CD14-positive monocyte (primary cell): ENCODE measurements at regions not wholly inside any gene's neighbourhood (a gene's known extent, or its start where the extent isn't known, plus 50 kb on each side); places are given as distances from the start of the nearest gene placed in this dataset.

Experiments used
- DNase-seq, 3 donors: peaks; one replicate each; pipeline ENCODE4 v3.0.0-alpha.2; 2011 to 2022
- H2AFZ ChIP-seq: 2 replicates; pipeline ENCODE4 v1.6.0; 2012; ENCODE audit warnings: mild to moderate bottlenecking, low read depth, low read length, inconsistent platforms; ENCODE audit not compliant: insufficient read depth, poor library complexity, severe bottlenecking
- H3K27ac ChIP-seq, 2 donors: 1 replicate in 1 of 2; 2 replicates in 1 of 2; pipeline ENCODE4 v1.5.1; 2012 to 2013; ENCODE audit warnings: low read length in 2 of 2, control low read depth in 1 of 2, inconsistent platforms in 1 of 2, low read depth in 1 of 2, mild to moderate bottlenecking in 1 of 2
- H3K27me3 ChIP-seq, 2 donors: one replicate each; pipeline versions ENCODE4 v1.6.0 to v1.6.1; 2011 to 2013; ENCODE audit warnings: low read length in 2 of 2; ENCODE audit not compliant: control insufficient read depth in 2 of 2, insufficient read depth in 2 of 2
- H3K36me3 ChIP-seq, 2 donors: replicated peaks in 1 of 2; 1 replicate in 1 of 2; 2 replicates in 1 of 2; pipeline versions ENCODE4 v1.5.1 to v1.6.1; 2012 to 2013; ENCODE audit warnings: low read length in 2 of 2, control low read depth in 1 of 2, inconsistent platforms in 1 of 2, mild to moderate bottlenecking in 1 of 2; ENCODE audit not compliant: insufficient read depth in 2 of 2, control insufficient read depth in 1 of 2
- H3K4me1 ChIP-seq, 2 donors: 1 replicate in 1 of 2; 2 replicates in 1 of 2; pipeline versions ENCODE4 v1.5.1 to v1.6.1; 2012 to 2013; ENCODE audit warnings: low read length in 2 of 2, control low read depth in 1 of 2, inconsistent platforms in 1 of 2, mild to moderate bottlenecking in 1 of 2, moderate library complexity in 1 of 2; ENCODE audit not compliant: insufficient read depth in 2 of 2, control insufficient read depth in 1 of 2
- H3K4me2 ChIP-seq: replicated peaks from 2 replicates; pipeline ENCODE3; 2012; ENCODE audit warnings: low read length, moderate library complexity, mild to moderate bottlenecking; ENCODE audit not compliant: poor library complexity, severe bottlenecking; ENCODE audit errors: extremely low read depth
- H3K4me3 ChIP-seq, 3 experiments: fragments of 200-600 bp in 1 of 3; sonication (generic) in 1 of 3; replicated peaks in 1 of 3; 1 replicate in 2 of 3; 2 replicates in 1 of 3; pipeline ENCODE4 v1.5.1; 2011 to 2013; ENCODE audit warnings: low read length in 3 of 3, mild to moderate bottlenecking in 3 of 3, control low read depth in 2 of 3, low read depth in 2 of 3, inconsistent platforms in 1 of 3, moderate library complexity in 1 of 3
- H3K79me2 ChIP-seq: 2 replicates; pipeline ENCODE4 v1.6.0; 2012; ENCODE audit warnings: mild to moderate bottlenecking, control low read depth, inconsistent platforms, low read length, moderate library complexity; ENCODE audit not compliant: insufficient read depth
- H3K9ac ChIP-seq: 2 replicates; pipeline ENCODE4 v1.6.0; 2017; ENCODE audit warnings: low read length, mild to moderate bottlenecking; ENCODE audit not compliant: insufficient read depth, poor library complexity, severe bottlenecking
- H3K9me3 ChIP-seq, 2 donors: replicated peaks in 1 of 2; 1 replicate in 1 of 2; 2 replicates in 1 of 2; pipeline versions ENCODE4 v1.5.1 to v1.6.1; 2012 to 2013; ENCODE audit warnings: low read length in 2 of 2, control low read depth in 1 of 2; ENCODE audit not compliant: control insufficient read depth in 1 of 2, insufficient read depth in 1 of 2
- H4K20me1 ChIP-seq: 2 replicates; pipeline ENCODE4 v1.6.0; 2012; ENCODE audit warnings: mild to moderate bottlenecking, low read length, control low read depth, moderate library complexity; ENCODE audit not compliant: insufficient read depth
- H3K27ac Mint-ChIP-seq, 7 donors: one replicate each; pipeline ENCODE4 v1.8.0; 2020; ENCODE audit warnings: mild to moderate bottlenecking in 7 of 7, mixed read lengths in 7 of 7, moderate library complexity in 6 of 7, inconsistent platforms in 2 of 7
- H3K27me3 Mint-ChIP-seq, 3 donors: one replicate each; pipeline ENCODE4 v1.8.0; 2021 to 2022; ENCODE audit warnings: low read depth in 3 of 3, mild to moderate bottlenecking in 3 of 3, mixed read lengths in 3 of 3, moderate library complexity in 3 of 3, inconsistent platforms in 1 of 3
- H3K36me3 Mint-ChIP-seq, 2 donors: one replicate each; pipeline ENCODE4 v1.8.0; 2020; ENCODE audit warnings: mixed read lengths in 2 of 2, inconsistent platforms in 1 of 2, mild to moderate bottlenecking in 1 of 2
- H3K4me1 Mint-ChIP-seq: one replicate; pipeline ENCODE4 v1.8.0; 2020; ENCODE audit warnings: mild to moderate bottlenecking, mixed read lengths
- H3K4me3 Mint-ChIP-seq, 2 donors: one replicate each; pipeline ENCODE4 v1.8.0; 2020; ENCODE audit warnings: mild to moderate bottlenecking in 2 of 2, mixed read lengths in 2 of 2, moderate library complexity in 1 of 2
- H3K9me3 Mint-ChIP-seq, 7 donors: one replicate each; pipeline ENCODE4 v1.8.0; 2020 to 2022; ENCODE audit warnings: mixed read lengths in 7 of 7, mild to moderate bottlenecking in 6 of 7, moderate library complexity in 6 of 7, inconsistent platforms in 2 of 7
- WGBS: methylation state at CpG from one replicate; pipeline ENCODE4 v1.1.5; 2013; ENCODE audit warnings: missing lambda C conversion rate; ENCODE audit not compliant: insufficient coverage; 5-methylcytosine and 5-hydroxymethylcytosine counted together
- intact Hi-C, 2 donors: fragments of 100-400 bp; cut with micrococcal nuclease; formaldehyde crosslinking; loops; one replicate each; pipeline versions ENCODE4 v1.15.0 to v1.15.1; 2023
- TF ChIP-seq, protein P1 (sequence below): fragments of 200-600 bp; IDR thresholded peaks from one replicate; pipeline ENCODE4 v1.8.0; 2022; ENCODE audit warnings: antibody characterized with exemption, mild to moderate bottlenecking

GRCh38 chr15:79728867-79729266, 167.9 kb downstream of the MTHFS start:
- Histone ChIP-seq H3K4me1 (peaks cover 0 to 12% of the 10 kb centered on the region in 2 donors), H3K36me3 (no peaks in the 10 kb centered on the region), H3K79me2 (no peaks in the 10 kb centered on the region), H3K9me3 (no peaks in the 10 kb centered on the region), H3K9ac (no peak overlapping the region), H2AFZ (no peak overlapping the region), H3K27me3 (no peaks in the 10 kb centered on the region), H3K4me3 (no peak overlapping the region), H3K27ac (no peak overlapping the region), H3K4me2 (no peak overlapping the region), H4K20me1 (no peaks in the 10 kb centered on the region)
- WGBS = 89% methylated on average over 2 of the region's 3 CpGs
- TF ChIP-seq, protein P1, sequence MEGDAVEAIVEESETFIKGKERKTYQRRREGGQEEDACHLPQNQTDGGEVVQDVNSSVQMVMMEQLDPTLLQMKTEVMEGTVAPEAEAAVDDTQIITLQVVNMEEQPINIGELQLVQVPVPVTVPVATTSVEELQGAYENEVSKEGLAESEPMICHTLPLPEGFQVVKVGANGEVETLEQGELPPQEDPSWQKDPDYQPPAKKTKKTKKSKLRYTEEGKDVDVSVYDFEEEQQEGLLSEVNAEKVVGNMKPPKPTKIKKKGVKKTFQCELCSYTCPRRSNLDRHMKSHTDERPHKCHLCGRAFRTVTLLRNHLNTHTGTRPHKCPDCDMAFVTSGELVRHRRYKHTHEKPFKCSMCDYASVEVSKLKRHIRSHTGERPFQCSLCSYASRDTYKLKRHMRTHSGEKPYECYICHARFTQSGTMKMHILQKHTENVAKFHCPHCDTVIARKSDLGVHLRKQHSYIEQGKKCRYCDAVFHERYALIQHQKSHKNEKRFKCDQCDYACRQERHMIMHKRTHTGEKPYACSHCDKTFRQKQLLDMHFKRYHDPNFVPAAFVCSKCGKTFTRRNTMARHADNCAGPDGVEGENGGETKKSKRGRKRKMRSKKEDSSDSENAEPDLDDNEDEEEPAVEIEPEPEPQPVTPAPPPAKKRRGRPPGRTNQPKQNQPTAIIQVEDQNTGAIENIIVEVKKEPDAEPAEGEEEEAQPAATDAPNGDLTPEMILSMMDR = no peak
- no peaks in the 10 kb centered on the region for H3K36me3 Mint-ChIP-seq
- H3K4me3 Mint-ChIP-seq = no peak overlapping the region
- peaks cover 0 to 6% (median 3%) of the 10 kb centered on the region in 7 donors for H3K9me3 Mint-ChIP-seq
- H3K4me1 Mint-ChIP-seq = peaks cover 8% of the 10 kb centered on the region
- peaks cover 4 to 14% (median 9%) of the 10 kb centered on the region in 3 donors for H3K27me3 Mint-ChIP-seq
- no peak for DNase-seq
- no peak overlapping the region for H3K27ac Mint-ChIP-seq
- intact Hi-C loops = no loop called here

DNA sequence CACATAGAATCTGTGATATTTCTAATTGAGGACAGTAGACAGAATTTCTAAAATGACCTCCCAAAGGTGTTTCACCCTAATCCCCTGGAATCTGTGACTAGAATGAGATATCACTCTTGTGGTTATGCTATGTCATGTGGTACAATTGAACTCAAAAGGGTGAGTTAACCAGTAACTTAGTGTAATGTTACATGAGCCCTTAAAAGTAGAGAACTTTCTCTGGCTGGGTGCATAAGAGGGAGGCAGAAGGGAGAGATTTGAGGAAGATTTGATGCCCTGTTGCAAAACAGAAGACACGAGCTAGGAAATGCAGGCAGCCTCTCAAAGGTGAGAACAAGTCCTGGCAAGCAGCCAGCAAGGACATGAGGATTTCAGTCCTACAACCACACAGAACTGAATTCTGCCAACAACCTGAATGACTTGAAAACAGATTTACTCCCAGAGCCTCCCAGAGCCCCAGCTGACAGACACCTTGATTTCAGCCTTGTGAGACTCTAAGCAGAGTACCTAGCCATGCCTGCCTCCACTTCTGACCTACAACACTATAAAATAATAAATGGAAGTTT, 160.3 kb downstream of the MTHFS start:
- no CpG with 5 or more reads among the region's 1 CpG for WGBS
- no peak overlapping the region for H3K4me3 ChIP-seq
- Mint-ChIP-seq H3K4me1 (no peaks in the 10 kb centered on the region), H3K9me3 (peaks cover 4 to 18% (median 10%) of the 10 kb centered on the region in 7 donors), H3K27me3 (peaks cover 0 to 18% (median 10%) of the 10 kb centered on the region in 3 donors), H3K4me3 (no peak overlapping the region), H3K27ac (no peak overlapping the region), H3K36me3 (no peaks in the 10 kb centered on the region)
- H3K27me3 ChIP-seq = peaks cover 0 to 2% of the 10 kb centered on the region in 2 donors
- TF ChIP-seq, protein P1 = no peak
- H3K4me2 ChIP-seq = no peak overlapping the region
- H3K9ac ChIP-seq = no peak overlapping the region
- H3K27ac ChIP-seq = no peak overlapping the region
- H3K36me3 ChIP-seq = no peaks in the 10 kb centered on the region
- H2AFZ ChIP-seq = no peak overlapping the region
- peaks cover 0 to 14% of the 10 kb centered on the region in 2 donors for H3K9me3 ChIP-seq
- DNase-seq = no peak
- H3K4me1 ChIP-seq = no peaks in the 10 kb centered on the region
- intact Hi-C loops = no loop called here
- no peaks in the 10 kb centered on the region for H4K20me1 ChIP-seq
- no peaks in the 10 kb centered on the region for H3K79me2 ChIP-seq
